GM12892 (cell line): ENCODE measurements at regions not wholly inside any gene's neighbourhood (a gene's known extent, or its start where the extent isn't known, plus 50 kb on each side); places are given as distances from the start of the nearest gene placed in this dataset.

Source experiments
- POLR2A ChIP-seq: IDR thresholded peaks from 2 replicates; pipeline ENCODE4 v1.6.1; 2011; ENCODE audit warnings: low read depth, low read length, control low read depth
- POLR2AphosphoS5 ChIP-seq: IDR thresholded peaks from 2 replicates; pipeline ENCODE4 v1.6.1; 2011; ENCODE audit warnings: low read depth, low read length, control low read depth
- TAF1 ChIP-seq: IDR thresholded peaks from 2 replicates; pipeline ENCODE4 v1.6.1; 2011; ENCODE audit warnings: low read depth, mild to moderate bottlenecking, control low read depth, low read length, borderline replicate concordance

DNA sequence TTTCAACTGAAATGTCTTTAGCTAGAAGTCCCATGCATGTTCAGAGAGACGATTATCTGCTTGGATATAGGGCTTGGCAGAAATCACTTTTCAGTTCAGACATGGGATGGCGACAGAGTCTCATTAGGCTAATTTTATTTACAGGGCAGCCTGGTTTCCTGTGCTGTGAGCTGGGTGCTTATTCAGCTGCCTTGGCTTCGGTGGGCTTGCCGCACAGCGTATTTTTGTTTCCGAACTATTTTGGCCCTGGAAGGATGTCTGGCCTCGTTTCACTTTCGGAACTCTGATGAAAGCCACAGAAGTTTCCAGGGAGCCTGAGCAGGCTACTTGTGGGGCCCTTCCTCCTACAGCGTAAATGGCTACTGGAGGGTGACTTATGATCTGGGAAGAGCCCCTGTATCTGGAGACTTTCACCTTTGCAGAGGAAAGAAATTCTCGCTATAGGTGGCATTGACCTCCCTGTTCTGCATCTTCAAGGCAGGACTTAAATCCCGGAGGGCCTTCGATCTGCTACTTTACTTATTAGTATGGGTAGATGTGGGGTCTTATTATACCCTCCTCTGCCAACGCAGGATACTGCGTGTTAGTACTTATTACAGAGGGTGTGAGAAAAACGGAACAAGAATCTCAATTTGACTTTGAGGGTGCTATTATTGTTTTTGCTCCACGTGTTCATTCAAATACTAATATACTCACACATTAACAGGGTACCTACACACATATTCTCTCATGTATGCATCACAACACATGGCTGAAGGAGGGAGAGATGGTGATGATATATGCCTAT lies 364.0 kb upstream of the RBMS3 start:
- TF ChIP-seq TAF1 (no peak), POLR2A (no peak), POLR2AphosphoS5 (no peak)
